ENCODE measurements at regions not wholly inside any gene's neighbourhood (a gene's known extent, or its start where the extent isn't known, plus 50 kb on each side); places are given as distances from the start of the nearest gene placed in this dataset.

- TF ChIP-seq BCLAF1 (IDR thresholded peaks at IDR 0.05) (no peak), SIN3B (IDR thresholded peaks at IDR 0.05; ENCODE audit: low read length) (no peak), TERF1 (CRISPR knock-in tag; IDR thresholded peaks at IDR 0.05) (no peak), SMYD3 (CRISPR knock-in tag; IDR thresholded peaks at IDR 0.05) (no peak), CBFB (CRISPR knock-in tag; IDR thresholded peaks at IDR 0.05) (no peak), SP5 (CRISPR knock-in tag; IDR thresholded peaks at IDR 0.05; ENCODE audit: borderline replicate concordance, low read depth) (no peak), CCAR2 (optimal IDR thresholded peaks at IDR 0.05; ENCODE audit: low read depth, low read length) (no peak)
Measured at GRCh38 chr1:218664385-218665170, 319.4 kb downstream of the TGFB2 start (continued).

GRCh38 chr1:218665221-218665620 is 320.1 kb downstream of the TGFB2 start:
- in situ Hi-C loops (cut with HindIII; ENCODE audit: extremely low pct_ligation_motif_present, low pct_unique_long_range_greater_than_20kb) = no loop called here
- ChIA-PET CTCF (ENCODE audit: low intra/inter-chr PET ratio, low total read pairs) (no interaction called here), POLR2A (no interaction called here)
- H3K79me2 ChIP-seq (ENCODE audit: insufficient read depth, low read length) = no peaks in the 10 kb centered on the region
- no peaks in the 10 kb centered on the region for H4K20me1 ChIP-seq (ENCODE audit: insufficient read depth, low read length)
- ATAC-seq (no peak), DNase-seq (ENCODE audit: low spot score) (no peak), FAIRE-seq (no peak)
- TF ChIP-seq ZNF18 (CRISPR knock-in tag; IDR thresholded peaks at IDR 0.05; ENCODE audit: insufficient replicate concordance) = no peak
- no peak for TF ChIP-seq ZSCAN9 (CRISPR knock-in tag; IDR thresholded peaks at IDR 0.05; ENCODE audit: borderline replicate concordance)
- TF ChIP-seq ZBTB37 (CRISPR knock-in tag; IDR thresholded peaks at IDR 0.05) = no peak
- TF ChIP-seq CEBPG (CRISPR knock-in tag; IDR thresholded peaks at IDR 0.05) = no peak
- TF ChIP-seq BCLAF1 (IDR thresholded peaks at IDR 0.05) = no peak
- H3K9ac ChIP-seq (ENCODE audit: insufficient read depth, low read depth, low read length) = no peak overlapping the region
- H3K27ac ChIP-seq (ENCODE audit: extremely low read length, insufficient read depth, low read length) = no peak overlapping the region
- no peak overlapping the region for H3K4me3 ChIP-seq (replicated peaks in 1 of 3; ENCODE audit: insufficient read depth in 1 of 3, low read depth in 2 of 3, low read length in 3 of 3)
- no peaks in the 10 kb centered on the region for H3K27me3 ChIP-seq (ENCODE audit: control insufficient read depth in 1 of 2, insufficient read depth in 2 of 2, low read length in 2 of 2)
- intact Hi-C loops (cut with micrococcal nuclease; ENCODE audit: unreplicated experiment) = no loop called here
- no peak overlapping the region for H2AFZ ChIP-seq (ENCODE audit: low read length)
- 50% methylated on average over 4 of the region's 4 CpGs for WGBS (ENCODE audit: low lambda C conversion rate)
- BruUV-seq (replicated peaks) = no TSS peak
- H3K9me3 ChIP-seq (ENCODE audit: low read length) = no peaks in the 10 kb centered on the region
- H3K36me3 ChIP-seq (replicated peaks in 1 of 2; ENCODE audit: control insufficient read depth in 1 of 2, insufficient read depth in 2 of 2, low read length in 2 of 2) = no peaks in the 10 kb centered on the region
- H3K4me1 ChIP-seq (ENCODE audit: insufficient read depth, low read length) = no peaks in the 10 kb centered on the region
- H3K4me2 ChIP-seq (ENCODE audit: low read depth, low read length) = no peak overlapping the region

Measured in HepG2 (cell line).